ENCODE measurements at regions not wholly inside any gene's neighbourhood (a gene's known extent, or its start where the extent isn't known, plus 50 kb on each side); places are given as distances from the start of the nearest gene placed in this dataset.

DNA sequence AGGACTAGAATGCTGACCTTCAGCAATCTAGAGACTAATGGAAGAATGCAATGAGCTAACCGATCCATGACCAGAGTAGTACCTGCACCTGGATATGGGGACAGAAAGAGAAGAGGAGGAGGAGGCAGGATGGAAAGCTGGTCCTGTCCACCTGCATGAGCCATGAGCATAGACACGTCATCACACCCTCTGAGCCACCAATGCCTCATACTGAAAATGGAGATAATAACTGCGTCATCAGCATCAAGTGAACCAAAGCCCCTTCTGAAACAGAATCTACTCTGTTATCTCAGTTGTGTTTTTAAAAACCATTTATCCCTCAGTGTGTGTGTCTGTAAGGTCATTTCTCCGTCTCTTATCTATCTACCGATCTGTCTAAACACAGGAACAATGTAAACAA, 327.0 kb downstream of the BCL11B start:
- no peak for DNase-seq

- DNase-seq, result no peak
Observed at GRCh38 chr14:98945611-98946570, 326.1 kb downstream of the BCL11B start.

DNA sequence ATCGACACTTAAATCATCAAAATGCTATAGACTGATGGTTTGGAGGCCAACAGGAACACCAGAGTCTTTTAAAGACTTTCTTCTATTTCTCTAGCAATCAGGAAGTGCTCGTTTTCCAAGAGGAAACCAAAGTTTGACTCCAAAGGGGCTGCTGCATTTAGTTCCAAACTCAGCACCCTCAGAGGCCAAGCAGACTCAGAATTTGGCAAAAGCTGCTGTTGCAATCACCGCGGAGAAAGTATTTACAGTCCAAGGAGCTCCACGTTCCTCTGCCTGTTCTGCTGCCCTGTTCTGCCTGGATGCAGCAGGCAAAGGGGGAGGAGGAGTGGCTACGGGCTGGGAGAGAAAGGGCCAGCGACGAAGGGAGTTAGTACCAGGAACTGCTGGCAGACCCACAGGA, 325.1 kb downstream of the BCL11B start:
- no peak for DNase-seq

- no peak for DNase-seq
Observed at GRCh38 chr14:98947911-98948595, 323.9 kb downstream of the BCL11B start.

DNA sequence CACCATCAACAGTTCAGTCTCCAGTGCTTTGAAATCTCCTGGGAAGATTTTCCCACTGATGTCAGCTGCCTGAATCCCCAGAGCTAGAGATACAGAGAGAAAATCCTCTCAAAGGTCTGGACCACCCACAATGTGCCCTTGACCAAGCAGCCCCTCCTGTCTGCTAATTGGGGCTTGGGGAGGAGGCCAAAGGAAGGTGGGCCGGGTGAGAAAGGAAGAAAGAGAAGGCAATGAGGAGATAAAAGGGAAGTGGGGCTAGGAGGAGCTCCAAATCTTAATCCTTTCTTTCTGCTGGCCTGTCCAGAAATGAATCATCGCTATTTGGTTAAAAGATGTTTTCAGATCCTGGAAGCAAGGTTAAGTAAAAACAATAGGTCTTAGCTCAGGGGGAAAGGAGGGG, 322.9 kb downstream of the BCL11B start:
- no peak for DNase-seq

DNA sequence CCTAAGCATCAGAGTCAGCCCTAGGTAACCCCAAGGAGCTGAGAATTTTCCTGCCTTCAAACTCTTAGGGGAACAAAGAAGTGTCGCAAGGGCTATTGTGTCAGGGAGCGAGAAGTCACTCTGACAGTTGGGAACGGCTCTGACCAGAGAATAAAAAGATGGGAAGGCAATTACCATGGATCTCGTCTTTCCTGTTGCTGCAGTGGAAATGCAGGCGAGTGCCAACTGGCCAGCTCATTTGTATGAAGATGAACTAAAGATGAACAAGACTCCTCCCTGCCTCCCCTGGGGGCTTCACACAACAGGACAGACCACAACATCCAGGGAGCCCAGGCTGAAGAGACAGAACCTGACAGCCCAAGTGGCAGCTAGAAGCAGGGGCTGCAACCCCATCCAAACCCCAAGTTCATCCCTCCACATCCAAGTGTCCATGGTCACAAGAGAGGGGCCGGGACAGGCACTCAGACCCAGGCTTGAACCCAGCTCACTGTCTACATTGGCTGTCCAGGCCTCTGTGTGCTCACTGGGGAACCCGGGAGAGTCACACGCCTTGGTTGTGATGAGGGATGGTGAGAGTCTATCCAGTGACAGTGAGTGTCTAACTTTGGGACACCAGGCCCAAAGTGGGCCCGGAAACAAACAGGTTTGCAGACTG, 322.4 kb downstream of the BCL11B start:
- no peak for DNase-seq

GRCh38 chr14:98950353-98950895, 321.6 kb downstream of the BCL11B start:
- no peak for DNase-seq

- no peak for DNase-seq
Observed at GRCh38 chr14:98951031-98951430, 321.0 kb downstream of the BCL11B start.

DNA sequence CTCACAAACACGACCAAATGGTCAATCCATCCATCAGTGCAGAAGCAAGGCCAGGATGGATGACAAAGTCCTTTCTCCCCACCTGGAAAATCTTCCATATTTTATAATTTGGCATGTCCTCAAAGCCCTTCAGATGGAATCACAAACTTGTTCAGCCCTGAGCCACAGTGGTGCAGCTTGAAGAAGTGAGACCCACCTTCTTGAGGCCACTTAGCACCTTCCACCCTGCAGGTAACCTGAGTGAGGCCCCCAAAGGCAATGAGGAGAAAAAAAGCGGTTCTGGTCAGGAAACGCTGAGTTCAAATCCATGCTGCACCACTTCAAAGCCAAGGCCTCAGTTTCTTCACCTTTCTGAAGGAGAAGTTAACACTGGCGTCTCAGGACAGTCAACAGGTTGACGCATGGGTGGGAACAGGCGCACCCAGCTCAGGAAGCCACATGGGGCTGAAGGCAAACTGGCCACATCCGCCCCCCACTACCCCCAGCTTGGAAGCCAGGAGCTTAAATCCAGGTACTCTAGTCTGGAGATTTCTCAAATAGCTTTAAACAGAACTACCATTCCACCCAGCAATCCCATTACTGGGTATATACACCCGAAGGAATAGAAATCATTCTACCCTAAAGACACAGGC, 320.4 kb downstream of the BCL11B start:
- DNase-seq, result no peak

- no peak for DNase-seq
Observed at GRCh38 chr14:98952593-98953350, 319.2 kb downstream of the BCL11B start.

- no peak for DNase-seq
Observed at GRCh38 chr14:98953551-98954348, 318.2 kb downstream of the BCL11B start.

- DNase-seq, result no peak
Observed at GRCh38 chr14:98954349-98955000, 317.5 kb downstream of the BCL11B start.

- no peak for DNase-seq
Observed at GRCh38 chr14:98955036-98955740, 316.8 kb downstream of the BCL11B start.

- DNase-seq, result no peak
Observed at GRCh38 chr14:98955741-98956070, 316.3 kb downstream of the BCL11B start.

DNA sequence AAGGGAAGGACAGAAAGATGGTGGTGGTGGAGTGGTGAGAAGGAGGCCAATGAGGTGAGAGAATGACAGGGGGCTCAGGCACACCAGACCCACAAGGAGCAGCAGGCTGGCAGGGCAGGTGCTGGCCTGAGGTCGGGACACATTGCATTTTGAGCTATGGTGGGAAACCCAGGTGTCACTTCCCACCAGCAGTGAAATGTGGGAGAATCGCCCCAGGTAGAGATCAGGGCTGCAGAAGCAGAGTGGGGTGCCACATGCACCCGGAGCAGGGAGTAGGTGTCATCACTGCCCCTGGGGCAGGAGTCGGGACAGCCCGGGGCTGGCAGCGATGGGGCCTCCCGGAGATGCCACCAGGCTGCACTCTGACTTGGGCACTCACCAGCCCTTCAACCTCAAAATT, 315.8 kb downstream of the BCL11B start:
- DNase-seq, result no peak

DNA sequence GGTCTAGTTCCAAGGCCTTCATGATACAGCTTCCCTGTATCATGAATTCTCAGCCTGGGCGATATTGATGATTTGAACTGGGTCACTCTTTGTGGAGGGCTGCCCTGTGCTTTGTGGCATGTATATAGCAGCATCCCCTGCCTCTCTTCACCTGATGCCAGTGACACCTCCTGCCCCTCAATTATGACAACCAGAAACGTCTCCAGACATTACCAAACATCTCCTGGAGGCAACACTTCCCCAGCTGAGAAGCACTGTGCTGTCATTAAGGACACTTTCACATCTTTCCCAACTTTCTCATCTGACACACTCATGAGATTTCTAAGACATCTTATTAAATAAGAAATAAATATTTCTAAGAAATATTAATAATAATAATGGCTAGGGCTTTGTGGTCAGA, 315.3 kb downstream of the BCL11B start:
- no peak for DNase-seq

DNA sequence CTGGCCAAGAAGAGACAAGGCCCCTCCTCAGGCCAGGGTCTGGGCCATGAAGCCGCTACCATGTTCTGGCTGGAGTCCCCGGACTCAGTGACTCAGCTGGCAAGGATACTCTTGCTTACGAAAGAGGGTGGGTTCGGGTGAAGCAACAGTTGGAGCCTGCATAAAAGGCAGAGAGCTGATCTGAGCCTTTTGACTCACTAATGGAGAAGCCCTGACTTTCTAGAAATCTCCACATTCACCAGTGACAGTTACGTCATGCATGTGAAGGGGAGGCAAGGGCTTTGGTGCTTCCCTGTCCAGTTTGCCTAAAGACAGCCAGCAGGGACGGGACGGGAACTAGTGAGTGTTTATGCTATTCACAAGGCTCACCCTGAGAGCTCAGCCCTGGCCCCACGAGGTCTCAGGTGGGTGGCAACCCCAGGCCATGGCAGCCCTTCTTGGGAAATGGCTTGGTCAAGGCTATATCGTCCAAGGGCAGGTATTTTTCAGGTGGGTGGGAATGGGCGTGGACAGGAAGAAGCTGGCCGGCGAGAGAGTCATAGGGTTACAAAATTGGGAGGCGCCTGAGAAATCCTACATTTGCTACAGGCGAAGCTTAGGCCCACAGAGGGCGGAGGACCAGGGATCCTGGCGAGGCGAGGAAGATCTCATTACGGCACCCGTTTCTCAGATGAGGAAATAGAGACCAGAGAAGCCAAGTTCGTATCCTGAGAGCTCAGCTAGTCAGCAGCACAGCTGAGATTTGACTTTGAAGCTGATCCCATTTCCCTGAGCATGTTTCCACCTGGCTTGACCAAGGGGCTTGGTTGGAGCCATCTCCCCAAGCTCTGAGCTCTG, 314.6 kb downstream of the BCL11B start:
- no peak for DNase-seq

DNA sequence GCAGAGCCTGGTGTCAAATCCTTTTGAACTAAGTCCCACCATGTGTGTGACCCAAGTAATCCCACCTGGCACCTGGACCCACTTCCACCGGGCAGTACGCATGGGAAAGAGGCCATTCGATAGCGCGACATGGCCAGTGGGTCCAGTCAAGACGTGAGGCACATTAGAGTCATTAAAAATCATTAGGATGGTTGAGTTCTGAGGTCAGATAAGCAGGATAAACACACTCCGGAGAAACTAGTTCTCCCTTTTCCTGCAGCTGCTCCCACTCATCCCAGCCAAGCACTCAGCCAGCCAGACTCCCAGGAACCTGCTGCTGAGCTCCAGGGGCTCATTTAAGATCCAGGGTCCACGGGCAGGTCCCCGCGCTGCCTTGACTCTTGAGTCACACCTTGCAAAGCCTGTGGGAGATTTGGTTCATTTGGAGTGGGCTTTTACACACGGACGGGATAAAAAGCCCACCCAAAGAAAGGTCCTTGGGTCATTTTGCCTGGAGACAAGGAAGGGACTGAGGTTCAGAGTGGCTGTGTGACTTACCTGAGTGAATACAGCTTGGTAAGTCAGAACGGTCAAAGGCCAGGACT, 313.9 kb downstream of the BCL11B start:
- no peak for DNase-seq

GRCh38 chr14:98958632-98959031, 313.4 kb downstream of the BCL11B start:
- DNase-seq, result no peak
